NCI-H146 treated with DMSO at 0.1 percent for 48 hours (cell line): ENCODE measurements at regions not wholly inside any gene's neighbourhood (a gene's known extent, or its start where the extent isn't known, plus 50 kb on each side); places are given as distances from the start of the nearest gene placed in this dataset.

Experiments used
- DNase-seq: peaks from one replicate; lab custom pipeline; 2025; ENCODE audit not compliant: unreplicated experiment; lab: John Stamatoyannopoulos, UW

DNA sequence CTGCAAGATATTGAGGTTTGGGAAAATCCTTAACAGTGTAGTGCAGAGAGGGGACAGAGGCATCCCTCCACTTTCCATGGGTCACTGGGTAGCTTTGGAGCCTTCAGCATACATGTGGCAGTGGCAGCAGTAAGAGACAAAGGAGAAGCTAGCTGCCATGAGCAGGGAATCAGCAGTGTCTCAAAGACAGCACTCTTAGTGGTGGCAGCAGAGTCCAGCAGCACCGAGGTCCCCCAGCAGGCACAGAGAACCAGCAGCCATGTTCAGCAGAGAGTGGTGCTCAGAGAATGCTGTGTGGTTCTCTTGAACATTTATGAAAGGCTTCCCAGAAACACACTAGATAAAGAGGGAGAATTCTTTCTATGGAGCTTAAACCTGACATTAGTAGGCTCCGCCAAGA is 308.5 kb downstream of the CENPC start:
- no peak for DNase-seq

DNA sequence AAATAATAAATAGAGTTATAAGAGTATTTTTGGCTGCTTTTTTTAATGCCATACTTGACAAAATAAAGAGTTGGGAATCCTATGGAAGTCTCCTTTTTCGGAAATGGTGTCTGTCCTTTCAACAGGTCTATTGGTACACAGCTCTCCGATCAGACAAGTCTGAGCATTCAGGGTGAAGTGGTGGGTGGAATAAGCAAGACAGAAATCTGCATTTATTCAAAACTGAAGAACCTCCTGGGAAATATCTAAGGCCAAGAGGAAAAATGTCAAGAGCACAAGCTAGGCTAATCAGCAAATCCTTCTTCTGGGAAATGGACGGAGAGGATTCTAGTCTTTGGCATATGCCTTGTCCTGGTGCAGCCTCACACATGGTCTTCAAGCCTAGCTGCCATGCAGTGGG is 309.0 kb downstream of the CENPC start:
- no peak for DNase-seq

DNA sequence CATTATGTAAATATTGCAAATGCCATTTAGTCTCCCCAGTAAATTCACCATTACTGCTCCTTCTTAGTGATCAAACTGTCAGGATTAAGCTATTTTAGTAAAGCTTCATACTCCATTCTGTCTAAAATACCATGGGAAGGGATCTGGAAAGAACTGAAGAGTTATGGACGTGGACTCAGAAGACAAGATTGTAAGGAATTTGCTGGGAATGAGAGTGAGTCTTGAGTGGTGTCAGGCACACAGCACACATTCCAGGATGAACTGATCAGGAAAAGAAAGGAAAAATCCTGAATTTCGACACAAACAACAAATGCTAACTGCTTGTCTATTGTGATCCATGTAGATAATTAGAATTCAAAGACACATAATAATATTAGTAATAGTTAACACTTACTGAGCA is 311.0 kb downstream of the CENPC start:
- DNase-seq: no peak

DNA sequence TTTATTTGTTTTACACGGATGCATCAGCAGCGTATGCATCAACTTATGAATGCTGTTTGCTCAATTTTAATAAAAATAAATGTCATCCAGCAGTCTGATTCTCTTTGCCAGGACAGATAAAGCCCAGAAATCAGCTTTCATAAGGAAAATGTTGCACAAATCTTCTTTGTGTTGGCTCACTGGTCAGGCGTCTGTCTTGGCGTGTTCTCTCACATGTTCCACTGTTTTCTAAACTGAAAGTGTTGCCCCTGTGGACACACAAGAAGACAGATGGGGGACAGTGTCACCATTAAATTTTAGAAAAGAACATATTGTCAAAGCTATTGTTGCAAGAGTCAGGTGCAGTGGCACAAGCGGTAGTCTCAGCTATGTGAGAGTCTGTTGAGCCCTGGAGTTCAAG is 316.2 kb downstream of the CENPC start:
- DNase-seq: no peak

DNA sequence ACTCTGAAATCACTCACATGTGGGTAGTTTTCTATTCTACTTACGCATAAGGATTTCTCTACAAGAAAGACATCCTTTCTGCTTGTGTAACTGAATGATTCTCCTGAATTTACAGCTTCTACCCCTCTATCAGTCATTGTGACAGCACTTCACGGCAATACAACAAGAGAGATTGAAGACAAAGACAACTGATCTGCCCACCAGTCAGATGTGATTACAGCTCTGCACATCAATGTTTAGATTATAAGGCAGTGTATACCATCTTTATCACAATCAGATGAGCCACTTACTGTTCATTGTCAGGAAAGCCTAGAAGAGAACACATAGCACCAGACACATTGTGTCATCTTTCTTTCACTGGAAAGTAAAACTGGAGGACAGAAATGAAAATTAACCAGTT is 324.4 kb downstream of the CENPC start:
- DNase-seq: no peak

DNA sequence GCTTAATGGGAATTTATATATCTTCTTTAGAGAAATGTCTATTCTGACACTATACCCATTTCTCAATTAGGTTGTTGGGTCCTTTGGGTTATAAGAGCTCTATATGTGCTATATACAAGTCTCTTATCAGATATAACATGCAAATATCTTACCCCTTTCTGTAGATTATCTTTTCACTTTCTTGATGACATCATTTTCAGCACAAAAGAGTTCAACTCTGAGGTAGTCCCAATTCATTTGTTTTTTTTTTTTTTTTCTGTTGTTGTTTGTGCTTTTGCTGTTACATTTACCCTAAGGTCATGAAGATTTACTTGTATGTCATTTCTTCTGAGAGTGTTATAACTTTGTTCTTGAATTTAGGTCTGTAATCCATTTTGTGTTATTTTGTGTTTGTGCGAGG is 326.4 kb downstream of the CENPC start:
- DNase-seq: no peak

DNA sequence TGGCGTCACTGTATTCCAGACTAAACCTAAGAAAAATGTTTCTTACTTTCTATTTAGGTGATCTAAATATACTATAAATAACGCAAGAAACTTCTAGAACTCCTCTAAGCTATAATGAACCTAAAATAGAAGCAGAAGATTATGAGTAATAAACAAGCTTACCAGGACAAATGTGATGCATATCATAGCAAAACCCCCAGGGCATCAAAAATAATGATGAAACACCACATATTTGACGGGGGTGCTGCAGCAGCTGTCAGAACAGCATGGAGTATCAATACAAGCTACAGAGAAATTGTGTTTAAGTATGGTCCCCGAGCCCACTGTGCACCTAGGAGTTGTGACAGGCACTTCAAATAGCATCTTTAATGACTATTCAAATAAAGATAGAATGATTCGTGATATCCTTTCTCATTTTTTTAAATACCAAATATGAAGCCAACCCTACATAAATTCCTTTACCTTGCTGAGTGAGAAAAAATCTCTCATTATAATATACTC is 337.3 kb downstream of the CENPC start:
- DNase-seq: no peak

DNA sequence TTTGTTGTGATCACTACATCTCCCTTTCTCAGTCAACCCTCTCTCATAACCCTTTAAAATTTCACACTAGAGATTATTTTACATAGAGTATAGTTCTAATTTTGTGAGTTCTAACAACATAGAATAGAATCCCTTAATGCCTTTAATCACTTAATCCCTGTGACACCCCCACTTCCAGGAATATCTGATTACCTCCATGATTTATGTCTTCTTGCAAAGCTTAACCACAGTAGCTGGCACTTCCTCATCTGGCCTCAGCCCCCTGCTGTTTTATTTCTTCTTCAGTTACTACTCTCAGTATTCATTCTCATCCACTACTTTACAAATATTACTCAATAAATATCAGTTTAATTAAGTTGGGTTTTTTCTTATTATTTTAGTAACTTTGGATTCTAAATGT is 340.9 kb downstream of the CENPC start:
- no peak for DNase-seq

DNA sequence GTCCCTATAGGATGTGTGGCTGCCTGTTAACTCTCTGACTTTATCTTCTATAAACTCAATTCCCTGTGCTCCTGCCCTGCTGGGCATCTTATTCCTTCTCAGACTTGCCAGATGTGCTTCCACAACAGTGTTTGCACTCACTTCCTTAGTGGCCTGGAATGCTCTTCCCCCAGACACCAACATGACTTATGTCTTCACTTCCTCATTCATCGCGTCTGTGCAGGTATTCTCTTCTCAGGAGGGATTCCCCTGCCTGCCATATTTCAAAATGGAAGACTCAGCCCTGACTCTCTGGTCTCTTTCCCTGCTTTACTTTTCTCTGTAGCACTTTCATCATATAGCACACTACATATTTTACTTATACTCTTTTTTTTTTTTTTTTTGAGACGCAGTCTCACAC is 344.0 kb downstream of the CENPC start:
- DNase-seq: no peak

DNA sequence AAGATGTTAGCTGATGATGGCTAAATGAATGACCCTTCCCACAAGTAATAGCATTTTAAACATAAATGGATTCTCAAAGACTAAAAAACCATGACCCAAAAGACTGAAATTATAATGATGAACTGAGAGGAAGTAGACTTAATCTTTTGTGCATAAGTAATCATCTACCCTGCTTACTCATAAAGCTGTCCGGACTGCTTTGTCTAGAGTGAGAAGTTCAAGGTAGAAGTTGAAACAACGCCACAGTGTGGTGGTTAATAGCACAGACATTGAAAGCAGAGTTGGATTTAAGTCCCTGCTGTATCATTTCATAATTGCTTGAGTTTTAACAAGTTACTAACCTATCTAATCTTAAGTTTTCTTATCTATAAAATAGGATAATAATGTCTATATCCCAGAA is 346.6 kb downstream of the CENPC start:
- DNase-seq: no peak

DNA sequence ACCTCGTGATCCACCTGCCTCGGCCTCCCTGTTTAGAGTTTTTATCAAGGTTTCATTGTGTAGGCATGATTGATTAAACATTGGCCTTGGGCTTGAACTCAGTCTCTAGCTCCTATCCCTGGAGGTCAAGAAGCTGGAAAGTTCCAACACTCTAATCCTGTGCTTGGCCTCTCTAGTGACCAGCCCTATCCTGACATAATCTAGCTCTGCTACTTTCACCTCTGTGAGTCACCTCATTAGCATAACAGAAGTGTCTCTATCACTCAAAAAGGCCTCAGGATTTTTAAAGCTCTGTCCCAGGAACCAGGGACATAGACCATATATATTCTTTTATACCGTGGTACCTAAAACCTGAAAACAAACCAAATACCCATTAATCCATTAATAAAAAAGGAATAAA is 377.5 kb downstream of the CENPC start:
- no peak for DNase-seq

DNA sequence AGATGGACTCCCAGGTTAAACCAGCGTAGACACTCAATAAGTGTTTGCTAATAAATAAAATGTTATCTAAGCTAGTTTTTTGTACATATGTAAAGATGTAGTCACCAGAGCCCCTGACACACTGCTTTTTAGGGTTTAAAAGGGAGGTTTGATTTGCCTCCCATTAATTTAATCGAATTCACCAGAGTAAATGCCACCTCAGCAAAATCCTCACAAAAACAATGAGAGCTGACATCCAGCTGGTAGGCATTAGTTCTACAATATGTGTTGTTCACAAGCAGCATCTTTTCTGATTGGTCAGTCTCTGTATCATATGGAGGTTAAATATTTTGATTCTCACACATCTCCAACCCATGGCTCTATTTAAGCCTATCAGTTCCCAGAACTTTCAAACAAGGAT is 382.6 kb downstream of the CENPC start:
- no peak for DNase-seq

DNA sequence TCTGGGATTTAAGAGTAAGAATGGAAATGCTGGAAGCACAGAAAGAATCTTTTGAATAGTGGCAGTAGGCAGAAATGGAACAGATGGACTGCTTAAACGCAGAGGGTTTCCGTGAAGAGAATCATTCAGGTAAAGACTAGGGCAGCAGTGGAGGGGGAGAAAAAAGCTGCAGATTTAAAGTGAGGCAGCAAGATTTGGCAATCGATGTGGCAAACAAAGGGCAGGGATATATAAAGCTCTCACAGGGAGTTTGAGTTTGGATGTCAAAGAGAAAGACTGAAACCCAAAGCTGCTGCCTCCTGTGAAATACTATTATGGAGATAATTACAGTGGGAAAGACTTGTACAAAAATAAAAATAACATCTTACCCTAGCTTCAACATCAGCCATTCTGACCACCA is 384.0 kb downstream of the CENPC start:
- no peak for DNase-seq

DNA sequence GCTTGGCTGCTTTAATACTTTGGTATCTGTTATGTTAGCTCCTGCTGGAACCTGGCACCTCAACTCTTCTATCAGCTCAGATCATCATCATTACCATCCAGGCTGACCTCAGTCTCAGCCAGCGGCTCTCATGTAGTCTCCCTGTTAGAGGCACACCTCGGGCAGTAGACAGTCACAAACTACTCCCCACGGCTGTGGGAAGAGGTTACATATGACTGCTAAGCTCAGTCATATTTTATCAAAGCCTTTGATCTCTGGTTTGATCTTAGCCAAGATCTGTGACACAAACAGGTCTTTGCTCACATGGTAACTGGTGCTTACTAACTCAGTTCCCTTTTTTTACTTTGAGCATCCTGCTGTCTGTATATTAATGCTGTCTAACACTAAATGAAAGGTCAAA is 384.9 kb downstream of the CENPC start:
- DNase-seq: no peak

DNA sequence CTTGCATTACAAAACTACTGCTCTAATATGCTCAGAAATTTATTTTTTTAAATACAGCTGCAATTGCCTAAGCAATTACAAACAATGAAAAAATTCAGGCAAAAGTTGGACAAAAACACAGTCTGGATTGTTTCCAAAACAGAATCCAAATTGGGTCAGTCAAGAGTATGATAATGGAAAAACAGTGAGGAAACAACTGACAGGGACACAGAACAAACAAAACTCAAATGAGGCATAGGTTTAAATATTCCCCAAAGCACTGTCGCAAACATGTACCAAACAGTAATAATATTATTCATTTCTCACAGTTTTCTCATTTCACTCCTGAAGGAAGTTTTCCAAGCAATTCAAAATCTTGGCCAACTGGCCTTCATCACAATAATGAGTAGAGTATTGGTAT is 386.6 kb downstream of the CENPC start:
- DNase-seq: no peak

DNA sequence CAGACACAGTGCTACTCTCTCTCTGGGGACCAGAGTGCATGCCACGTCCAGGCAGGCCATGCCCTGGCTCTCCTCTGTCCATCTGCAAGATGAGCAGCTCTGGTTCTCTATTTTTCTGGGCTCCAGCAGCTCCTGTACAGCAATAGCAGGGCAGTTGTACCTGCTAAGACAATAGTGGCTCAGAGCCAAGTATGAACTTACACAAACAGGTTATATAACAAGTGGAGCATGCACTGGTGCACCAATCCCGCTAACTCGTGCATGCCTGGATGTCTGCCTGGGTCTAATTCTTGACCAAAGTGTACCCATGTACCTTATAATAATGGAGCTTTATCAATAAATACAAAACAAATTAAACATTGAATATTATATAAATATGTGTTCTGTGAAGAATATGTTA is 392.3 kb downstream of the CENPC start:
- DNase-seq: no peak

DNA sequence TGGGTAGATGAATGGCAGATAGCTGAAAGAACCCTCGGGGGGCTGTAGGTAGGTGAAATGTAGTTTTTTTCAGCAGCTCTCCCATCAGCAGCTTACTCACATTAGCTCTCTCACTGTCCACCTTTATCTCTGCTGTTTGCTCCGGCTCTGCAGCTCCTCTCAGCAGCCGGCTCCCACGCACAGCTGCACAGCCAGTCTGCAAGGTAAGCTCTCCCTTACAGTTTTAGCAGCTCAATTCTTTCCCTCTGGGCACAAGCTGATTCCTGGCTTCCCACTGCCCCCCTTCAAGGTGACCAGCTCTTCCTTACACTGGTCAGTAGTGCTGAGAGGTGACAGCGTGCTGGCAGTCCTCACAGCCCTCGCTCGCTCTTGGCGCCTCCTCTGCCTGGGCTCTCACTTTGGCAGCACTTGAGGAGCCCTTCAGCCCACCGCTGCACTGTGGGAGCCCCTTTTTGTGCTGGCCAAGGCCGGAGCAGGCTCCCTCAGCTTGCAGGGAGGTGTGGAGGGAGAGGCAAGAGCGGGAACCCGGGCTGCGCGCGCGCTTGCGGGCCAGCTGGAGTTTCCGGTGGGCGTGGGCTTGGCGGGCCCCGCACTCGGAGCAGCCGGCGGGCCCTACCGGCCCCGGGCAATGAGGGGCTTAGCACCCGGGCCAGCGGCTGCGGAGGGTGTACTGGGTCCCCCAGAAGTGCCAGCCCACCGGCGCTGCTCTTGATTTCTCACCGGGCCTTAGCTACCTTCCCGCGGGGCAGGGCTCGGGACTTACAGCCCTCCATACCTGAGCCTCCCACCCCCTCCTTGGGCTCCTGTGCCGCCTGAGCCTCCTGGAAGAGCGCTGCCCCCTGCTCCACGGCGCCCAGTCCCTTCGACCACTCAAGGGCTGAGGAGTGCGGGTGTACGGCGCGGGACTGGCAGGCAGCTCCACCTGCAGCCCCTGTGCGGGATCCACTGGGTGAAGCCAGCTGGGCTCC is 393.6 kb downstream of the CENPC start:
- no peak for DNase-seq

DNA sequence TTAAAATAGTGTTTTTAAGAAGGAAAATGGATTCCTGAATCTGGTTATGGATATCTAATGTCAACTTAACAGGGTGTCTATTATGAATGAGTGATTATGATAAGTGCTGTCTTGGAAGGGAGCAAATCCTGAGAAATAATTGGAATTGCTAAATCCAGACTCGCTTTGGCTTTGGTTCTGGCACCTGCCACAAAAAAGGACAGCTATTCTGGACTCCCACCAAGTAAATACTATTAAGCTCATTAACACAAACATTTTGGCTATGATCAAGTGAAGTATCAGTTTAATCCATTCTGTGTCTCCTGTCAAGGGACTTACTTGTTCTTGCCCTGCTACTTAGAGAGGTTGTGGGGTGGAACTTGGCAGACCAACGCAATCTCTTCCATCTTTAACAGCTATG is 403.7 kb downstream of the CENPC start:
- no peak for DNase-seq

DNA sequence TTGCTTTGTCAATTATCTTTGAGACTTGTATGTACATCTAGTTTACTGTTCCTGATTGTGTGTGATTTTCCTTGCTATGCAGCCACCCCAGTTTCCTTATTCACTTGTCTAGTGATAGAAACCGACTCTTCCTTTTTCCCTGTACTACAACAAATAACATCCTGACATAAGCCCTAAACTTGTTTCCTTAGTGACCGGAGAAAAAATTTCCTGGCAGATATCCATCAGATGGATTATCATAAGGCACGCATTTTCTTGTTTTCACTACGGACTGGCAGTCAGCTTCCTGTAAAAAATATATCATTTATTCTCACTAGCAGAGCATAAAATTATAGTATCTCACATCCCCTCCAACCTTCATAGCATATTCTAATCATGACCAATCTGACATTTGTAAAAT is 410.7 kb downstream of the CENPC start:
- DNase-seq: no peak

DNA sequence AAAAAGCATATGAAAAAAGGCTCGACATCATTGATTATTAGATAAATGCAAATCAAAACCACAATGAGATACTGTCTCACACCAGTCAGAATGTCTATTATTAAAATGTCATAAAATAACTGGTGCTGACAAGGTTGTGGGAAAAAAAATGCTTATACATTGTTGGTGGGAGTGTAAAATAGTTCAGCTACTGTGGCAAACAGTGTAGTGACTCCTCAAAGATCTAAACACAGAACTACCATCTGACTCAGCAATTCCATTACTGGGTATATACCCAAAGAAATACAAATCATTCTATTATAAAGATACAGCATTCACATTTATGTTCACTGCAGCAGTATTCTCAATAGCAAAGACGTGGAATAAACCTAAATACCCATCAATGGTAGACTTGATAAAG is 412.1 kb downstream of the CENPC start:
- DNase-seq: no peak

DNA sequence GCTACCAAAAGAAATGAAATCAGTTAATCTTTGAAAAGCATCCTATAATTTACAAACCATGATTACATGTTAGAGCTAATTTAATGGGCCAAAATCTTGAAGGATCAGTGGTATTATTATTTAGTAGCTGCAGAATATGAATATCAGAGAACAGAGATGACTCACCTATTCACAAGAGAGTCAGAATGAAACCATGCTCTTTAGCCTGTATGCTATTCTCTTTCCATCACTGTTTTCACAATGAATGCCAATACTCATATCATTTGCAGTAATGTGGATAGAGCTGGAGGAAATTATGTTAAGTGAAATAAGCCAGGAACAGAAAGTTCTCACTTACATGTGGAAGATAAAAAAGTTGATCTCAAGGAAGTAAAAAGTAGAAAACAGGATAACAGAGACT is 414.1 kb downstream of the CENPC start:
- DNase-seq: no peak

DNA sequence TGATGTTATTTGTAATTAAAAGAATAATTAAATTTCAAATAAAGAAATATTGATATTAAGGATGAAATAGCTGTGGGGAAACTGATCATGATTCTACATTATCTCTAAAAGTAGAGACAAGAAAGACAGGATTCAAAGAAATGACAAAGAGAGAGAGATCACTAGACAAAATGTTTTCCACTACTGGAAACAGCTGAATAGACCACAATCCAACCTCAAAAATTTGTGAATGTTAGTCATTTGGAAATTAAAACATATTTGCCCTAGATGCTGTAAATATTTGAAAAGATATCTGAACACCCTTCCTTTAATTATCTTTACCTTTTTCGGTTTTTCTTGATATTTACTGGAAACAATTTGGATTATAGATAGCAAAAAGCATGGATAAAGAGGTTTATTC is 414.9 kb downstream of the CENPC start:
- DNase-seq: no peak

DNA sequence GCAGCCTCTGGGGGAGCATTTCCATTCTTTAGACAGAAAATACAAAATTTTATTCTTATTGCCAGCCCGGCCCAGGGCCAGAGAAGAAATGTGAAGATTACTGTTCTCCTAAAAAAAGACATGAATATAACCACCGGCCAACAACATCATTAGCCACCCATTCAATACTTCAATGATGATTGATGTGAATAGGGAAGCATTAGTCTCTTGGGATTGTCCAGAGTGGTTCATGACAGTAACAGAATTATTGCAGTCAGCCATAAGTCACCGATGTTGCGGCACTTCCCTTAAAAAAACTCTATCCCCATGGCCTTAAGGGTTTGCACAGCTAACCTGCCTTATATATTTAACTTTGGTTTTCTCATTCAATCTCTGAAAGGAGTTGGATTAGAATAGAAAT is 418.7 kb downstream of the CENPC start:
- no peak for DNase-seq
